Testis (tissue), 2 donors: ENCODE measurements at regions not wholly inside any gene's neighbourhood (a gene's known extent, or its start where the extent isn't known, plus 50 kb on each side); places are given as distances from the start of the nearest gene placed in this dataset.

Source experiments
- DNase-seq: peaks from one replicate; pipeline ENCODE4 v3.0.0-alpha.2; 2019
- H3K27ac ChIP-seq, 2 donors: fragments of 200-600 bp; sonication (generic); one replicate each; pipeline ENCODE4 v1.5.1; 2019
- H3K27me3 ChIP-seq: fragments of 200-600 bp; sonication (generic); one replicate; pipeline ENCODE4 v1.5.1; 2019
- H3K36me3 ChIP-seq: fragments of 200-600 bp; sonication (generic); one replicate; pipeline ENCODE4 v1.5.1; 2017; ENCODE audit warnings: low read depth; ENCODE audit errors: missing control alignments
- H3K4me1 ChIP-seq: fragments of 200-600 bp; sonication (generic); one replicate; pipeline ENCODE4 v1.5.1; 2019
- H3K4me3 ChIP-seq, 2 donors: fragments of 200-600 bp; sonication (generic); one replicate each; pipeline ENCODE4 v1.5.1; 2017 to 2019
- H3K9me3 ChIP-seq: fragments of 200-600 bp; sonication (generic); one replicate; pipeline ENCODE4 v1.5.1; 2017
- CTCF ChIP-seq, 3 experiments: fragments of 450-650 bp in 2 of 3; fragments of 200-600 bp in 1 of 3; sonication (generic) in 1 of 3; IDR thresholded peaks; one replicate each; pipeline ENCODE4 v1.5.1; 2016 to 2019; ENCODE audit warnings: antibody characterized with exemption in 3 of 3, mild to moderate bottlenecking in 2 of 3, moderate library complexity in 1 of 3
- POLR2A ChIP-seq: fragments of 450-650 bp; IDR thresholded peaks from one replicate; pipeline ENCODE4 v1.6.1; 2017; ENCODE audit warnings: antibody characterized with exemption, mild to moderate bottlenecking, moderate library complexity
- WGBS, 2 donors: methylation state at CpG; one replicate each; pipeline ENCODE4 v1.1.5; 2018; 5-methylcytosine and 5-hydroxymethylcytosine counted together
- intact Hi-C: fragments of 100-400 bp; cut with DNase I; formaldehyde crosslinking; loops from one replicate; pipeline ENCODE4 v1.15.1; 2023; ENCODE audit warnings: low total_unique reads

GRCh38 chr21:27495836-27496235, 528.9 kb upstream of the ADAMTS5 start:
- intact Hi-C loops: no loop called here
- 93 to 97% methylated on average over 1 of the region's 1 CpG for WGBS, 2 donors
- Histone ChIP-seq H3K27ac (no peak overlapping the region), H3K4me1 (no peaks in the 10 kb centered on the region), H3K36me3 (no peaks in the 10 kb centered on the region), H3K27me3 (no peaks in the 10 kb centered on the region), H3K9me3 (no peaks in the 10 kb centered on the region), H3K4me3 (no peak overlapping the region)
- no peak for DNase-seq
- no peak for TF ChIP-seq POLR2A
- TF ChIP-seq CTCF (IDR thresholded peaks at IDR 0.05): no peak

GRCh38 chr21:27493542-27493941, 526.7 kb upstream of the ADAMTS5 start:
- Histone ChIP-seq H3K4me1 (no peaks in the 10 kb centered on the region), H3K27me3 (no peaks in the 10 kb centered on the region), H3K4me3 (no peak overlapping the region), H3K27ac (no peak overlapping the region), H3K9me3 (no peaks in the 10 kb centered on the region), H3K36me3 (no peaks in the 10 kb centered on the region)
- DNase-seq: no peak
- intact Hi-C loops: no loop called here
- TF ChIP-seq CTCF (IDR thresholded peaks at IDR 0.05): no peak
- no peak for TF ChIP-seq POLR2A

- no peak overlapping the region for H3K4me3 ChIP-seq
- no peaks in the 10 kb centered on the region for H3K9me3 ChIP-seq
- no peaks in the 10 kb centered on the region for H3K27me3 ChIP-seq
- no peaks in the 10 kb centered on the region for H3K36me3 ChIP-seq
- H3K4me1 ChIP-seq: no peaks in the 10 kb centered on the region
- intact Hi-C loops: no loop called here
- no peak for TF ChIP-seq CTCF (IDR thresholded peaks at IDR 0.05)
- 83 to 84% methylated on average over 3 of the region's 3 CpGs for WGBS, 2 donors
- H3K27ac ChIP-seq: no peak overlapping the region
- no peak for DNase-seq
Measured at GRCh38 chr21:27487676-27488075, 520.8 kb upstream of the ADAMTS5 start.

- H3K4me3 ChIP-seq: no peak overlapping the region
- H3K27ac ChIP-seq: no peak overlapping the region
- H3K9me3 ChIP-seq: no peaks in the 10 kb centered on the region
- intact Hi-C loops: no loop called here
- no peaks in the 10 kb centered on the region for H3K36me3 ChIP-seq
- peaks cover 11% of the 10 kb centered on the region for H3K4me1 ChIP-seq
- TF ChIP-seq CTCF (IDR thresholded peaks at IDR 0.05): no peak
- no peak for TF ChIP-seq POLR2A
- no peaks in the 10 kb centered on the region for H3K27me3 ChIP-seq
- DNase-seq: no peak
- WGBS, 2 donors: 86 to 87% methylated on average over 2 of the region's 2 CpGs
Measured at GRCh38 chr21:27480841-27481261, 514.0 kb upstream of the ADAMTS5 start.

GRCh38 chr21:27477296-27477695, 510.4 kb upstream of the ADAMTS5 start:
- Histone ChIP-seq H3K4me1 (peaks cover 11% of the 10 kb centered on the region), H3K4me3 (no peak overlapping the region), H3K27me3 (no peaks in the 10 kb centered on the region), H3K27ac (no peak overlapping the region), H3K36me3 (no peaks in the 10 kb centered on the region), H3K9me3 (no peaks in the 10 kb centered on the region)
- intact Hi-C loops: no loop called here
- TF ChIP-seq POLR2A: no peak
- TF ChIP-seq CTCF (IDR thresholded peaks at IDR 0.05): no peak
- DNase-seq: no peak
- 80 to 87% methylated on average over 2 of the region's 2 CpGs for WGBS, 2 donors
